DOHH2 (cell line): ENCODE measurements at regions not wholly inside any gene's neighbourhood (a gene's known extent, or its start where the extent isn't known, plus 50 kb on each side); places are given as distances from the start of the nearest gene placed in this dataset.

Experiments
- CTCF ChIP-seq: fragments of 200-600 bp; sonication (generic); IDR thresholded peaks from one replicate; pipeline ENCODE4 v1.5.1; 2014; ENCODE audit warnings: antibody characterized with exemption, mild to moderate bottlenecking, low read depth, low read length; ENCODE audit not compliant: poor library complexity, severe bottlenecking
- EZH2phosphoT487 ChIP-seq: fragments of 200-600 bp; sonication (generic); IDR thresholded peaks from 2 replicates; pipeline ENCODE4 v1.6.1; 2017; ENCODE audit warnings: borderline replicate concordance, mild to moderate bottlenecking, antibody characterized with exemption, low read length, moderate library complexity, mixed read lengths

- TF ChIP-seq CTCF (no peak), EZH2phosphoT487 (no peak)
Observed at GRCh38 chr17:34730816-34731215, 151.4 kb downstream of the TMEM132E start.
